Activated T-helper 17 cell treated with anti-CD3 and anti-CD28 coated beads, Interleukin-2, amount 50 U/mL, for 72 hours (primary cell): ENCODE measurements at regions not wholly inside any gene's neighbourhood (a gene's known extent, or its start where the extent isn't known, plus 50 kb on each side); places are given as distances from the start of the nearest gene placed in this dataset.
"Not testable (repeated sequence)": the region's sequence is repeated elsewhere in the genome, so short reads cannot be mapped to it uniquely, and the experiment has no call there.

Experiments
- ATAC-seq: fragments of 150-1000 bp; cut with Tn5 transposase; replicated peaks from 2 replicates; pipeline ENCODE4 v1.10.0; 2021; ENCODE audit warnings: mild to moderate bottlenecking, moderate library complexity
- H3K27ac Mint-ChIP-seq: one replicate; pipeline ENCODE4 v1.8.0; 2022; ENCODE audit warnings: mixed read lengths
- H3K27me3 Mint-ChIP-seq: one replicate; pipeline ENCODE4 v1.8.0; 2022; ENCODE audit warnings: mixed read lengths
- H3K36me3 Mint-ChIP-seq: one replicate; pipeline ENCODE4 v1.8.0; 2022; ENCODE audit warnings: low read depth, mild to moderate bottlenecking, mixed read lengths
- H3K4me1 Mint-ChIP-seq: one replicate; pipeline ENCODE4 v1.8.0; 2022; ENCODE audit warnings: mixed read lengths
- H3K4me3 Mint-ChIP-seq: one replicate; pipeline ENCODE4 v1.8.0; 2022; ENCODE audit warnings: mild to moderate bottlenecking, mixed read lengths
- H3K9me3 Mint-ChIP-seq: one replicate; pipeline ENCODE4 v1.8.0; 2022; ENCODE audit warnings: mixed read lengths

DNA sequence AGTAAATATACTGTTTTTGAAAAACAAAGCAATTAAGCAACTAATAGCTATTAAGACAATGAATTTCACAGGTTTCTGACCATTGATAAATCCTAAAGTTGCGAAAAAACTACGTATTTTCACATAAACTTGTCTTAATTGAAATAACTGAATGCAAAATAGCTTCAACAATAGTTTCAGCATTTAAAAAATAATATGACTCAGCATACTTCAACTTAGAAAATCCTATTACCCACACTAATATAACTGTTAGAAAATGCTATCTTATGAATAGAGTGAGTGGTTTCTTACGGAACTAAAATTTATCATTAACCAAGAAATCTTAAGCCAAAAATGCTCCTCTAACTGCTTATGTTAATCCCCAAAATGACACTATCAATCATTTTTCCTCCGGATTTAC lies 183.9 kb downstream of the AVL9 start:
- Mint-ChIP-seq H3K27ac (no peak overlapping the region), H3K9me3 (peaks cover 3% of the 10 kb centered on the region), H3K27me3 (peaks cover 3% of the 10 kb centered on the region), H3K4me3 (no peak overlapping the region), H3K36me3 (no peaks in the 10 kb centered on the region), H3K4me1 (peaks cover 10% of the 10 kb centered on the region)
- no peak for ATAC-seq

DNA sequence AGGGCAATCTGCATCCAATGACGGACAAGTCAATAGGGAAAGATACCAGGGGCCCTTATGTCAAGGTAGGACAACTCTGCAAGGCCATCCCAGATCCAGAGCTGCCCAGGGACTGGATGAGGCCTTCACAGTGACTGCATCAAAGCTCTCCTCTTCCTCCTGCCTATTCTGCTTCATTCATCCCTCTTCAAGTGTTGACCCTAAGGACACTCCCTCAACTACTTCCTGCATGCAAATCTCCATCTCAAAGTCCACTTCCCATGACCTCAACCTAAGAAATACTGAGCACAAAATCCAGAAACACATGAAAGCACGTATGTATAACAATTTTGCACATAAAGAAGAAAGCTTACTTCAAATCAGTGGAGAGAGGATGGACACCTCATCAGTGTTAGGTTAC lies 182.3 kb downstream of the AVL9 start:
- Mint-ChIP-seq H3K36me3 (no peaks in the 10 kb centered on the region), H3K4me3 (no peak overlapping the region), H3K27ac (no peak overlapping the region), H3K27me3 (peaks cover 3% of the 10 kb centered on the region), H3K9me3 (peaks cover 3% of the 10 kb centered on the region), H3K4me1 (peaks cover 10% of the 10 kb centered on the region)
- ATAC-seq, result no peak

DNA sequence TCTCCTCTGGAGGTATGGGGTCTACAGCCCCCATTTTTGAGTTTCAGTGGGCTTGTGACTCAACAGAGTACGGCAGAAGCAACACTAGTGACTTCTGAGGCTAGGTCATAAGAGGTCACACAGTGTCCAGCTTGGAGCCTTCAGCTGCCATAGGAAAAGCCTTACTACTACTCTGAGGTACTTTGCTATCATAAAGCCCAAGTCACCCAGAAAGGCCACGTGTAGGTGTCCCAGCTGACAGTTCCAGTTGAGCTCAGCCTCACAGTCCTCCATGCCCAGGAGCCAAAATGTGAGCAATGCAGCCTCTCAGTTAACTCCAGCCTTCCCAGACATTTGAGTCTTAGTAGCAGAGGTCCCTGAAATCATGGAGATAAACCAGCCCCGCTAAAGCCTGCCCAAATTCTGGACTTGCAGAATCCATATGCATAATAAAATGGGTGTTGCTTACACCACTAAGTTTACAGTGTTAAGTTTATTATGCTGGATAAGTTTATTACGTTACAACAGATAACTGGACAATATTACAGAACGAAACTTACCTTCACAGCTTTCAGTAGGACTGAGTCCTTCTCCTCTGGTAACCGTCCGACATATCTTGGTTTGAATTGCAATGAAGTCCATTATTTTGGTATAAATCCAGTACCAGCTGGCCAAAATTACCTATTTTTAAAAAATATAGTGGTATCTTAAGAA lies 181.1 kb downstream of the AVL9 start:
- no peak for ATAC-seq
- Mint-ChIP-seq H3K9me3 (peaks cover 2% of the 10 kb centered on the region), H3K27ac (no peak overlapping the region), H3K4me1 (peaks cover 9% of the 10 kb centered on the region), H3K27me3 (peaks cover 3% of the 10 kb centered on the region), H3K36me3 (no peaks in the 10 kb centered on the region), H3K4me3 (no peak overlapping the region)

DNA sequence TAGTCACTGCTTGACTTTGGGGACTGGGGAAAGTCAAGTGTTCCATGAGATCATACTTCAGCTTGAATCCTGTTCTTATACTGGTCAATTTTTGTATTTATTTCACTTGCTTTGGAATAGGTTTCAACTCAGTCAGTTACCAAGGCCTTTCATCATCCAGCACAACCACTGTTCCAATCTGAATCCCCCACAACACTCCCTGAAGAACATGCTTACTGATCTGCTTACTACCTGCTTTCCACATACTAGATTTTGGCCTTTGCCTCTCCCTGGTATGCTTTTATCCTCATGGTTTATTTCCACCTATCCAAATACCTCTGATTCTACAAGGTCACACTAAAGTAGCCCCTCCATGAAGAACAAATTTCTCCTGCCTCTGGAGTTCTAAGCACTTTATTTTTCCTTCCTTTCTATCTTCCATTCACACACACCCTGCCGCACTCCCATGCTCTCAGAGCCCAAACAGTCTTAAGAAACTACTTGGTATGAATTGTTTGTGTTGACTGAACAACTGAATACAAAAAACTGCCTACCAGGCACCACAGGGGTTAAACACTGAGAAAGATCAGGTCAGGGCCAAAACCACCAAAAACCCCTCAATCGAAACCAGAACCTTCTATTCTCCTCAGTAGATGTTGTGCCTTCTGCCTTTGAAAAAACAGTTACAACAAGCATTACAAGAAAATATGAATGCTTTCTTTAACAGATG lies 178.1 kb downstream of the AVL9 start:
- H3K4me3 Mint-ChIP-seq, result no peak overlapping the region
- no peak overlapping the region for H3K27ac Mint-ChIP-seq
- peaks cover 3% of the 10 kb centered on the region for H3K27me3 Mint-ChIP-seq
- ATAC-seq, result no peak
- H3K4me1 Mint-ChIP-seq, result peaks cover 5% of the 10 kb centered on the region
- H3K36me3 Mint-ChIP-seq, result no peaks in the 10 kb centered on the region
- H3K9me3 Mint-ChIP-seq, result no peaks in the 10 kb centered on the region

DNA sequence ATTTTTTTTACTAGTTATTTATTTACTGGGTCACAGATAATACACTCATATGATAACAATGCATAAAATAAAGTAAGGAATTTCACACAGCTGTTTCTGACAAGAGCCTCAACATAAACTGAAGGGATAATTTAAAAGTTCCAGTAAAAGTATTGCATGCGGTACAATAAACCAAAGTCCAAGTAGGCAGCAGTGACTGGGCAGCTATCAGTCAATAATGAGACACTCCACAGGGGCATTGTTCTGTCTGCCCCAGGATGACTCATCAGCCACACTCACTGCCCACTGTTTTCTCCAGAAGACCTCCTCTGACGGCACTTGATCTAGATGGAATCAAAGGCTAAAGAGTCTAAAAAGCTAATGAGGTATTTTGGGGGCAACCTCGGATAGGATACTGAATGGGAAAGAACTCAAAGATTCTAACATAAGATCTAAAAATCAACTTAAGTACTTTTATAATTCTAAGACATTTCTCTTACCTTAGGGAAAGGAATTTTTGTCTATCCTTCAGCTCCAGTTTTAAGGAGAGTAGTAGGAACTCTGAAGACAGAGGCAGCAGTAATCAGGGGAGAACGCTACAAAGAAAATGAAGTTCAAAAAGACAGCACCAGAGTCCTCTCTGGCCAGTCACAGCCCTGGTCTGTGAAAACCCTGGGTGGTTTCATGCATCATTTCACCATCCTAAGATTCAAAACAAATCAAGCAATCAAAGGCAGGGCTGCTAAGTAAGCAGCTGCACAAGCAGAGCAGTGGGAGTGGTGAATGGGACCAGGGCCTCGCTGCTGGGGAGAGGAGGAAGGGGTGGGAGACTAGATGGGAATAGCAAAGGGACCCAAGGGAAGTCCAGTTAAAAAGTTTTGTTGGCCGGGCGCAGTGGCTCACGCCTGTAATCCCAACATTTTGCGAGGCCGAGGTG lies 175.1 kb downstream of the AVL9 start:
- peaks cover 2% of the 10 kb centered on the region for H3K27me3 Mint-ChIP-seq
- no peak overlapping the region for H3K4me3 Mint-ChIP-seq
- no peak overlapping the region for H3K27ac Mint-ChIP-seq
- no peak for ATAC-seq
- no peaks in the 10 kb centered on the region for H3K36me3 Mint-ChIP-seq
- no peaks in the 10 kb centered on the region for H3K9me3 Mint-ChIP-seq
- H3K4me1 Mint-ChIP-seq, result no peaks in the 10 kb centered on the region

DNA sequence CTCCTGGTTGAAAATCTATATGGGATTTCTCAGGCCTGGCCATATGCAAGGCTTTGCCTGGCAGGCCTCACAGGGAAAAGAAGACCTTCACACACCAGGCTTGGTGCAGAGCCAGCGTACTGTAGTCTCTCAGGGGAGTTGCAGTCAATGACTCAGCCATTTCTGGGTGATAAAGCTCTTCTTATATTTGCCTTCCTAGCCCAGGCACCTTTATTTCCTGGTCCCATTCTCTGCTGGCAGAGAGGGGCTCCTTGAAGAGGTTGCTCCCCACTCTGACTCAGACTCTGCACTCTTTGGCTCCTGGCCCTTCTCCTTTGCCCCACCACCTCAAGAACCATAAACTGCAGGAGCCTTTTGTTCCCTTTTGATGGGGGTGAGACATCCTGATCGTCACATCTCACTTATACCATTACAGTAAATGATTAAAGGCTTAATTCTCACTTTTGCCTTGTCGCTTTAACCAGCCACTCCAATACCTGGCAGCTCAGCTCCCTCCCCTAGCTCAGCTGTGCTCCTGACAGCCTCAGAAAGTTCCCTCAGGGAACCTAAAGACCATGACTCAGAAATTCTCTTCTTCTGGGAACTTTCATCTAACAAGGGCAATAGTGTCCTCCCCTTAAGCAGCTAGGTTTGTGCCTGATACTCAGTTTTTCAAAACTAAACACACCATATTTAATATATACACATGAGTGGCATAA lies 174.0 kb downstream of the AVL9 start:
- not testable (repeated sequence) for H3K4me1 Mint-ChIP-seq, H3K9me3 Mint-ChIP-seq, ATAC-seq, H3K4me3 Mint-ChIP-seq, H3K27ac Mint-ChIP-seq, H3K27me3 Mint-ChIP-seq, H3K36me3 Mint-ChIP-seq

DNA sequence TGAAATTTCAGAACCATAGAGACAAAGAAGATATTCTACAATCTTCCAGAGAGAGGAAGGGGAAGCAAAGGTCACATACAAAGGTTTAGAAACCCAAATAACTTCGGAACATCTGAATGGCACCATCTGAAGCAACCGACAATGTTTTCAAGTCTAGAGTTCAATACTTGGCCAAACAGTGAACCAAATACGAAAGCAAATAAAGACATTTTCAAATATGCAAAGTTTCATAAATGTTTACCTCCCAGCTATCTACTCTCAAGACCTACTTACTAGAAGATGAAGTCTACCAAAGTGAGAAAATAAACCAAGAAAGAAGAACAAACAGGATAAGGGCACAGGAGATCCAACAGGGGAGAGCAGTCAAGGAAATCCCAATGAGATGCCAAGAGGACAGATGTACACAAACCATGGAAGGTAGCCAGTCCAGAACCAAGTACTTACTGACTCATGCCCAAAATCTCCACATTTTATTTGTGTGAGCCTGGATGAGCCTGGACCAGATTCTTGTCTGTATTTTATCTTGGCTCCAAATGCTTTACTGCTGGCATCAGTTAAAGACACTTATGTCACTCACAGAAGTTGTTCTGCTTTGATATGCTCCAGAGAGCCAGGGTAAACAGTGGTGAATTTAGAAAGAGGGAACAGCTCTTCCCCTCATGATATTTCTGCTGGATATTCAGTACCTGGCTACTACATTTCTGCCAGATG lies 173.3 kb downstream of the AVL9 start:
- not testable (repeated sequence) for H3K36me3 Mint-ChIP-seq, H3K4me3 Mint-ChIP-seq, H3K27ac Mint-ChIP-seq, H3K4me1 Mint-ChIP-seq, H3K9me3 Mint-ChIP-seq, H3K27me3 Mint-ChIP-seq, ATAC-seq

DNA sequence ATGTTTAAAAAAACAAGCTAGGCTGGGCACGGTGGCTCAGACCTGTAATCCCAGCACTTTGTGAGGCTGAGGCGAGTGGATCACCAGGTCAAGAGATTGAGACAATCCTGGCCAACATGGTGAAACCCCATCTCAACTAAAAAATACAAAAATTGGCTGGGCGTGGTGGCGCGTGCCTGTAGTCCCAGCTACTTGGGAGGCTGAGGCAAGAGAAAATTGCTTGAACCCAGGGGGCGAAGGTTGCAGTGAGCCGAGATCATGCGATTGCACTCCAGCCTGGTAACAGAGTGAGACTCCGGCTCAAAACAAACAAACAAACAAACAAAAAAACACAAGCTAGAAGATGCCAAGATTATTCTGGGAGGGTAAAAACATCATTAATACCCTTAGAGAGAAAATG lies 172.3 kb downstream of the AVL9 start:
- not testable (repeated sequence) for H3K36me3 Mint-ChIP-seq, H3K27ac Mint-ChIP-seq, H3K4me3 Mint-ChIP-seq, ATAC-seq, H3K27me3 Mint-ChIP-seq, H3K4me1 Mint-ChIP-seq, H3K9me3 Mint-ChIP-seq

DNA sequence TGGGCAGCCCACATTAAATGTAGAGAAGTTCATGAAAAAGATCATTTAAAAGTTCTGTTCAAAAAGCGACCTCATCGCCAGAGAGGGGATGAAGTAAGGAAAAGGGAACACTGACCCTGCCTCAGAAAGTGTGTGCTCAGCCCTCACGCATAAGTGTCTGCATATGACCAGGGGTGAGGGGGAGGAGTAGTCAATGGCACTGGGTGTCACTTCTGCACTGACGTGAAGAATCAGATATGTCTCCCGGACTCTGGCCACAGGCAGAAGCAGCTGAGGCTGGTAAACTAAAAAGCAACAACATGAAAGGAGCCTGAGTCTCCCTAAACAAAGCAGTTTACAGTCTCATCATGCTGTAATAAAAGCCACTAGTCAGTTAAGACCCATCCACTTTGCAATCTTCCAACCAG lies 168.5 kb downstream of the AVL9 start:
- H3K27ac Mint-ChIP-seq, H3K36me3 Mint-ChIP-seq, H3K9me3 Mint-ChIP-seq, H3K4me3 Mint-ChIP-seq, ATAC-seq, H3K4me1 Mint-ChIP-seq: not testable (repeated sequence)
- peaks cover 14% of the 10 kb centered on the region for H3K27me3 Mint-ChIP-seq

DNA sequence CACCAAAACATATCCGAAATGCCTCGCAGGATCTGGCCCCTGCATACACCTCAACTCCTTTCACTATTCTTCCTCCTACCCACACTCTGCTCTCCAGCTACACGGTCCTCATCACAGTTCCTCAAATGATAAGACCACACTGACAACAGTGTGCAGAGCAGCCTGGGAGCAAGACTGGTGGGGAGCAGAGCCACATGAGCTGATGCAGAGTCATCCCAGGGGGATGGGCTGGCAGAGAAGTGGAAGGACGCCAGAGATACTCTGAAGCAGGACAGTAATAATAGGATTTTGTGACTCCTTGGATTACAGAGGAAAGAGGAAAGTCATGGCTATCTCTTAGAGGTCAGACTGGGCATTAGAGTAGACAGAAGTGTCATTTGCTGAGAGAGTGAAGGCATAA lies 167.2 kb downstream of the AVL9 start:
- not testable (repeated sequence) for H3K9me3 Mint-ChIP-seq, H3K4me1 Mint-ChIP-seq, ATAC-seq

DNA sequence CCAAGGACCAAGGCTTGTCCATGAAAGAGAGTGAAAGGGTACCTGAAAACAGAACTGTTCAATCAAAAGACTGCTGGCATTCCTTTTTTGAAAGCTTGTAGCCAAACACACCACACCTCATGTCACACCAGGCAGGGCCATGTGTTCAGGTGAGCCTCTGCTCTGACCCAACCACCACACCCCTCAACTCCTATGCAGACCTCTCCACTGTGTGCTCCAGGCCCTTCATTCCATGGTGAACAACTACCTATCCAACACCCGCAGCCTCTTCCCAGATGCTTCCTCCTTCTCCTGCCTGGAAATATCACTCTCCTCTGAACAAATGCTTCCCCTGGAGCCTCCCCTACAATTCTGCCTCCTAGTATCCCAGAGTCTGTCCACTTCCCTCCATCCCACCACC lies 166.6 kb downstream of the AVL9 start:
- Mint-ChIP-seq H3K4me1 (no peaks in the 10 kb centered on the region), H3K27ac (no peak overlapping the region), H3K9me3 (no peaks in the 10 kb centered on the region), H3K27me3 (peaks cover 14% of the 10 kb centered on the region), H3K36me3 (no peaks in the 10 kb centered on the region), H3K4me3 (no peak overlapping the region)
- no peak for ATAC-seq

More for the DNA sequence above, 167.2 kb downstream of the AVL9 start:
- not testable (repeated sequence) for H3K27ac Mint-ChIP-seq, H3K4me3 Mint-ChIP-seq, H3K36me3 Mint-ChIP-seq
- H3K27me3 Mint-ChIP-seq, result peaks cover 14% of the 10 kb centered on the region

DNA sequence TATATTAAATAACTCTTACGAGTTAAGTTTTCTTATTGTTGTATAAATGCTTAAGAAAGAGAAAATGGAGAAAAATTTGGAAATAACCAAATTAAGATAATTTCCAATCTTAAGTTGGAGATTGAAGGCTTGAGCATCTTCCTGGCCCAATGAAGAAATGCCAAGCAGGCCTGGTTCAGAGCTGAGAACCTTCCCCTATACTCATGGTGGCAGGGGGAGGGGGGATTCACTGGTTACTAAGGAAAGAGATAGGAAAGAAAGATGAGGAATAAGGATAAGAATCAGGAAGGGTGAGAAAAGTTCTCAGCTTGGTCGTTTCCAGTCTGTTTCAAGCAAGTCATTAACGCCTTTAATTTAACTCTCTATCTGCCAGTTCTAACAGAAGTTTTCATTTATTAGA lies 166.2 kb downstream of the AVL9 start:
- no peaks in the 10 kb centered on the region for H3K9me3 Mint-ChIP-seq
- no peak for ATAC-seq
- H3K4me1 Mint-ChIP-seq, result no peaks in the 10 kb centered on the region
- no peak overlapping the region for H3K4me3 Mint-ChIP-seq
- no peaks in the 10 kb centered on the region for H3K36me3 Mint-ChIP-seq
- H3K27ac Mint-ChIP-seq, result no peak overlapping the region
- peaks cover 14% of the 10 kb centered on the region for H3K27me3 Mint-ChIP-seq

DNA sequence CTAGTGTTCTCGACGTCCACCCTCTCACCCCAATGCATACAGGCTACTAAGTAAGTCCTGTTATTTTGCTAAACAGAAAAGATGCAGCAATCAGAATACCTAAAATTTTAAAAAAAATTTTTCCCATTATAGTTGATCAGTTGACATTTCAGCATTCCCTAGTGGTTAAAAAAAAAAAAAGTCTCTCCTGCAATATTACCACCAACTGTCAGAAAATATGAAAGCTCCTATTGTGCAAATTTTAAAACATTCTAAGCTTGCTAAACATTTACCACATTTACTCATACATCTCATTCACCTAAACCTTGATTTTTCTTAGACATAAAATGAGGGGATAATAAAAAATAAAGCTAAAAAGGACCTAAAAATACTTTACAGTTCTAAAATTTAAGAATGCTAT lies 165.6 kb downstream of the AVL9 start:
- Mint-ChIP-seq H3K4me3 (no peak overlapping the region), H3K4me1 (no peaks in the 10 kb centered on the region), H3K9me3 (no peaks in the 10 kb centered on the region), H3K27me3 (peaks cover 14% of the 10 kb centered on the region), H3K36me3 (no peaks in the 10 kb centered on the region), H3K27ac (no peak overlapping the region)
- no peak for ATAC-seq

DNA sequence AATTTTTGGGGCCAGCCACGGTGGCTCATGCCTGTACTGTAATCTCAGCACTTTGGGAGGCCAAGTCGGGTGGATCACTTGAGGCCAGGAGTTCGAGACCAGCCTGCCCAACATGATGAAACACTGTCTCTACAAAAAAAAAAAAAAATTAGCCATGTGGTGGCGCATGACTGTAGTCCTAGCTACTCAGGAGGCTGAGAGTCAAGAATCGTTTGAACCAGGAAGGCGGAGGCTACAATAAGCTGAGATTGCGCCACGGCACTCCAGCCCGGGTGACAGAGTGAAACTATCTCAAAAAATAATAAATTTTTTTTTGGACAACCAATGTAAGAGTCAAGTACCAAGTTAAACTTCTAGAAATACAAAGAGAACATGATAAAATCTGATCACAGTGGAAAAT lies 164.6 kb downstream of the AVL9 start:
- no peak for ATAC-seq
- H3K4me1 Mint-ChIP-seq, result no peaks in the 10 kb centered on the region
- peaks cover 11% of the 10 kb centered on the region for H3K27me3 Mint-ChIP-seq
- no peaks in the 10 kb centered on the region for H3K9me3 Mint-ChIP-seq
- H3K36me3 Mint-ChIP-seq, result no peaks in the 10 kb centered on the region
- H3K4me3 Mint-ChIP-seq, result no peak overlapping the region
- no peak overlapping the region for H3K27ac Mint-ChIP-seq
